ENCODE measurements at regions not wholly inside any gene's neighbourhood (a gene's known extent, or its start where the extent isn't known, plus 50 kb on each side); places are given as distances from the start of the nearest gene placed in this dataset.

DNA sequence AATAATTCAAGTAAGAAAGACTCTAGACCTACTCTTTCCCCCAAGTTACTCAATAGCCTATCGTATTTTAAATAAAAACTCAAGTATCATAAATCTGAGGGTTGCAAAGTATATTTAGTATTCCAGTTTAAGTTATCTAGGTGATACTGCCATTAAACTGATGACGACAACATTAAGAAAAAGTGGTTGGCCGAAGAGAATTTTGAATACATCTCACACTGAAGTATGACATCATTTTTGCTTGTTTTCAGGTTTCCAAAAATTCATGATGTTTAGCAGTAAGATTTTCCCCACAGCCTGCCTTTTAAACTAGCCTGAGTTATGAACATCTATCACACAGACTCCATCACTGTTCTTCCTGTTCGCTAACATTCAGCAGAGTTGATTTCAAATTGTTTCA lies 102.1 kb upstream of the RAB27B start:
- Mint-ChIP-seq H3K4me1 (no peaks in the 10 kb centered on the region), H3K27me3 (peaks cover 6% of the 10 kb centered on the region), H3K27ac (no peak overlapping the region), H3K9me3 (ENCODE audit: insufficient read depth) (peaks cover 3% of the 10 kb centered on the region), H3K4me3 (no peak overlapping the region)
- Histone ChIP-seq H3K4me1 (ENCODE audit: control insufficient read depth in 2 of 2, insufficient read depth in 2 of 2, low read length in 2 of 2) (no peaks in the 10 kb centered on the region), H3K9me3 (ENCODE audit: control extremely low read depth in 1 of 3, control insufficient read depth in 2 of 3, insufficient read depth in 1 of 3, low read length in 2 of 3) (no peaks in the 10 kb centered on the region), H3K9ac (ENCODE audit: low read length) (no peak overlapping the region), H4K20me1 (ENCODE audit: control insufficient read depth, insufficient read depth, low read length, poor library complexity, severe bottlenecking) (no peaks in the 10 kb centered on the region), H3K27me3 (replicated peaks in 1 of 4; ENCODE audit: control extremely low read depth in 1 of 4, control insufficient read depth in 3 of 4, insufficient read depth in 4 of 4, low read length in 3 of 4) (peaks cover 0 to 3% (median 0%) of the 10 kb centered on the region in 4 experiments), H3K36me3 (replicated peaks in 1 of 2; ENCODE audit: control extremely low read depth in 1 of 2, control insufficient read depth in 1 of 2, extremely low read depth in 1 of 2, insufficient read depth in 2 of 2, low read length in 1 of 2) (no peaks in the 10 kb centered on the region), H3K4me3 (ENCODE audit: control extremely low read depth in 1 of 5, extremely low read depth in 1 of 5, insufficient read depth in 1 of 5, low read depth in 2 of 5, low read length in 4 of 5) (no peak overlapping the region), H3K4me2 (replicated peaks; ENCODE audit: low read depth, low read length, poor library complexity, severe bottlenecking) (no peak overlapping the region), H3K79me2 (ENCODE audit: control insufficient read depth, insufficient read depth, low read length) (no peaks in the 10 kb centered on the region), H3K27ac (ENCODE audit: low read length in 2 of 2) (no peak overlapping the region), H2AFZ (ENCODE audit: insufficient read depth, low read depth, low read length, poor library complexity, severe bottlenecking) (no peak overlapping the region)
- ChIA-PET CTCF (no interaction called here), POLR2A (no interaction called here)
- no peak for DNase-seq
- intact Hi-C loops (cut with micrococcal nuclease) = no loop called here
- no peak for ATAC-seq (ENCODE audit: low read depth)
- no CpG with 5 or more reads among the region's 4 CpGs for WGBS (ENCODE audit: insufficient coverage)
- TF ChIP-seq, protein P1, sequence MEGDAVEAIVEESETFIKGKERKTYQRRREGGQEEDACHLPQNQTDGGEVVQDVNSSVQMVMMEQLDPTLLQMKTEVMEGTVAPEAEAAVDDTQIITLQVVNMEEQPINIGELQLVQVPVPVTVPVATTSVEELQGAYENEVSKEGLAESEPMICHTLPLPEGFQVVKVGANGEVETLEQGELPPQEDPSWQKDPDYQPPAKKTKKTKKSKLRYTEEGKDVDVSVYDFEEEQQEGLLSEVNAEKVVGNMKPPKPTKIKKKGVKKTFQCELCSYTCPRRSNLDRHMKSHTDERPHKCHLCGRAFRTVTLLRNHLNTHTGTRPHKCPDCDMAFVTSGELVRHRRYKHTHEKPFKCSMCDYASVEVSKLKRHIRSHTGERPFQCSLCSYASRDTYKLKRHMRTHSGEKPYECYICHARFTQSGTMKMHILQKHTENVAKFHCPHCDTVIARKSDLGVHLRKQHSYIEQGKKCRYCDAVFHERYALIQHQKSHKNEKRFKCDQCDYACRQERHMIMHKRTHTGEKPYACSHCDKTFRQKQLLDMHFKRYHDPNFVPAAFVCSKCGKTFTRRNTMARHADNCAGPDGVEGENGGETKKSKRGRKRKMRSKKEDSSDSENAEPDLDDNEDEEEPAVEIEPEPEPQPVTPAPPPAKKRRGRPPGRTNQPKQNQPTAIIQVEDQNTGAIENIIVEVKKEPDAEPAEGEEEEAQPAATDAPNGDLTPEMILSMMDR (IDR thresholded peaks at IDR 0.05) = no peak
- no peak for TF ChIP-seq EZH2 (IDR thresholded peaks at IDR 0.05; ENCODE audit: borderline replicate concordance, insufficient read depth, low read depth, low read length, poor library complexity, severe bottlenecking)

DNA sequence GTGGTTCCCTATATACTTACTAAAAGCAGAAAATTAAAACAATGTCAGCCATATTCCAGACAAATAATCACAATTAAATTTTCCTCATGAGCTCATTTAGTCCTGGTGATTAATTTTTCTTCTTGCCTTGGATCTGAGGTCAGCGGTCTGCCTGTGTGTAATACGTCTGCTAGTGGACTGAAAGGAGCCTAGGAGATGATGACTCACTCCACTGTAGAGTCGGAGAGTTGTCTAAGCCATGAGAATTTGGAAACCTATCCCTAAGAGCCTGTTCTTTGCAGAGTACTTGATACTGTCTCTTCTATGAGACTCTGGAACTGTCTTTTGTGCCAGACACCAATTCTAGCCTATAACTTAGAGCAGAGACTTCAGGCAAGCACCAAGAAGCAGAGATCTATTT lies 94.2 kb upstream of the RAB27B start:
- Histone ChIP-seq H3K79me2 (ENCODE audit: control insufficient read depth, insufficient read depth, low read length) (no peaks in the 10 kb centered on the region), H3K9me3 (ENCODE audit: control extremely low read depth in 1 of 3, control insufficient read depth in 2 of 3, insufficient read depth in 1 of 3, low read length in 2 of 3) (peaks cover 0 to 1% (median 0%) of the 10 kb centered on the region in 3 donors), H3K4me1 (ENCODE audit: control insufficient read depth in 2 of 2, insufficient read depth in 2 of 2, low read length in 2 of 2) (no peaks in the 10 kb centered on the region), H3K4me2 (replicated peaks; ENCODE audit: low read depth, low read length, poor library complexity, severe bottlenecking) (no peak overlapping the region), H3K4me3 (ENCODE audit: control extremely low read depth in 1 of 5, extremely low read depth in 1 of 5, insufficient read depth in 1 of 5, low read depth in 2 of 5, low read length in 4 of 5) (no peak overlapping the region), H3K36me3 (replicated peaks in 1 of 2; ENCODE audit: control extremely low read depth in 1 of 2, control insufficient read depth in 1 of 2, extremely low read depth in 1 of 2, insufficient read depth in 2 of 2, low read length in 1 of 2) (no peaks in the 10 kb centered on the region), H2AFZ (ENCODE audit: insufficient read depth, low read depth, low read length, poor library complexity, severe bottlenecking) (no peak overlapping the region), H3K27me3 (replicated peaks in 1 of 4; ENCODE audit: control extremely low read depth in 1 of 4, control insufficient read depth in 3 of 4, insufficient read depth in 4 of 4, low read length in 3 of 4) (no peaks in the 10 kb centered on the region), H4K20me1 (ENCODE audit: control insufficient read depth, insufficient read depth, low read length, poor library complexity, severe bottlenecking) (no peaks in the 10 kb centered on the region), H3K27ac (ENCODE audit: low read length in 2 of 2) (no peak overlapping the region), H3K9ac (ENCODE audit: low read length) (no peak overlapping the region)
- DNase-seq (no peak), ATAC-seq (ENCODE audit: low read depth) (no peak)
- H3K27me3 Mint-ChIP-seq = peaks cover 12% of the 10 kb centered on the region
- WGBS (ENCODE audit: insufficient coverage) = 100% methylated on average over 3 of the region's 3 CpGs
- intact Hi-C loops (cut with micrococcal nuclease) = no loop called here
- H3K27ac Mint-ChIP-seq = no peak overlapping the region
- CTCF ChIA-PET = no interaction called here
- no peaks in the 10 kb centered on the region for H3K4me1 Mint-ChIP-seq
- POLR2A ChIA-PET = no interaction called here
- no peak for TF ChIP-seq EZH2 (IDR thresholded peaks at IDR 0.05; ENCODE audit: borderline replicate concordance, insufficient read depth, low read depth, low read length, poor library complexity, severe bottlenecking)
- TF ChIP-seq, protein P1 (IDR thresholded peaks at IDR 0.05) = no peak
- H3K9me3 Mint-ChIP-seq (ENCODE audit: insufficient read depth) = peaks cover 6% of the 10 kb centered on the region
- H3K4me3 Mint-ChIP-seq = no peak overlapping the region
